ENCODE measurements at regions not wholly inside any gene's neighbourhood (a gene's known extent, or its start where the extent isn't known, plus 50 kb on each side); places are given as distances from the start of the nearest gene placed in this dataset.

DNA sequence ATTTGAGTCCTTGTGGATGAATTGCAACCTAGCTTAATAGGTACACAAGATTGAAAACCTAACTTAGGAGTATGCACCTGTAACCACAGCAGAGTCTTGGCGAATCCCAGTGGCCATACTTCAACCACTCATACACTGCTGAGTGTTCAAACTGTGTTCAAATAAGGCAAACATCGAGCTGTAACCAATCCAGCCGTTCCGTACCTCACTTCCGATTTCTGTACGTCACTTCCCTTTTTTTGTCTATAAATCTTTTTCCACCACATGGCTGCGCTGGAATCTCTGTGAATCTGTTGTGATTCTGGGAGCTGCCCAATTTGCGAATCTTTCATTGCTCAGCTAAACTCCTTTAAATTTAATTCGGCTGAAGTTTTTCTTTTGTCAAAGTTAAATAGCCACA is 190.6 kb downstream of the MAF start (continued):
- TF ChIP-seq SPI1 (IDR thresholded peaks at IDR 0.05; ENCODE audit: borderline replicate concordance, low read depth, low read length) (peak; percentile 93), MCM2 (IDR thresholded peaks at IDR 0.05; ENCODE audit: low read depth) (no peak), SRSF1 (IDR thresholded peaks at IDR 0.05; ENCODE audit: low read depth, low read length) (no peak), NFE2 (IDR thresholded peaks at IDR 0.05; ENCODE audit: low read depth) (no peak), MCM7 (IDR thresholded peaks at IDR 0.05) (no peak), ARID1B (IDR thresholded peaks at IDR 0.05) (no peak), NFXL1 (CRISPR knock-in tag; IDR thresholded peaks at IDR 0.05) (no peak), ERF (CRISPR knock-in tag; IDR thresholded peaks at IDR 0.05) (no peak), ZNF217 (CRISPR knock-in tag; IDR thresholded peaks at IDR 0.05) (no peak), STAT5A (IDR thresholded peaks at IDR 0.05; ENCODE audit: borderline replicate concordance, low read length) (no peak), L3MBTL2 (IDR thresholded peaks at IDR 0.05) (peak; percentile 50; the same call in 1 of the 2 replicates), POLR2B (IDR thresholded peaks at IDR 0.05; ENCODE audit: low read depth, partially characterized antibody) (no peak), HDAC6 (IDR thresholded peaks at IDR 0.05; ENCODE audit: low read depth, low read length) (no peak), ARID3B (CRISPR knock-in tag; IDR thresholded peaks at IDR 0.05; ENCODE audit: borderline replicate concordance) (no peak), ILF3 (IDR thresholded peaks at IDR 0.05; ENCODE audit: borderline replicate concordance) (no peak), RBBP5 (IDR thresholded peaks at IDR 0.05; ENCODE audit: borderline replicate concordance, insufficient read depth, low read length, poor library complexity, severe bottlenecking) (no peak), YBX1 (IDR thresholded peaks at IDR 0.05) (no peak), ZNF830 (CRISPR knock-in tag; IDR thresholded peaks at IDR 0.05) (no peak), DNMT1 (IDR thresholded peaks at IDR 0.05) (no peak), RBFOX2 (IDR thresholded peaks at IDR 0.05; ENCODE audit: low read depth, low read length) (no peak), STAG1 (CRISPR knock-in tag; IDR thresholded peaks at IDR 0.05; ENCODE audit: borderline replicate concordance) (no peak), ZNF121 (CRISPR knock-in tag; conservative IDR thresholded peaks at IDR 0.05) (no peak), RCOR1 (IDR thresholded peaks at IDR 0.05; ENCODE audit: borderline replicate concordance in 1 of 2, low read depth in 2 of 2, low read length in 2 of 2) (no peak), MEIS2 (IDR thresholded peaks at IDR 0.05; ENCODE audit: partially characterized antibody) (peak; percentile 41), ZC3H4 (CRISPR knock-in tag; IDR thresholded peaks at IDR 0.05; ENCODE audit: borderline replicate concordance) (no peak), PYGO2 (tag; IDR thresholded peaks at IDR 0.05) (no peak), NFIC (IDR thresholded peaks at IDR 0.05) (no peak)
- TF ChIP-seq, protein P1, sequence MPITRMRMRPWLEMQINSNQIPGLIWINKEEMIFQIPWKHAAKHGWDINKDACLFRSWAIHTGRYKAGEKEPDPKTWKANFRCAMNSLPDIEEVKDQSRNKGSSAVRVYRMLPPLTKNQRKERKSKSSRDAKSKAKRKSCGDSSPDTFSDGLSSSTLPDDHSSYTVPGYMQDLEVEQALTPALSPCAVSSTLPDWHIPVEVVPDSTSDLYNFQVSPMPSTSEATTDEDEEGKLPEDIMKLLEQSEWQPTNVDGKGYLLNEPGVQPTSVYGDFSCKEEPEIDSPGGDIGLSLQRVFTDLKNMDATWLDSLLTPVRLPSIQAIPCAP (CRISPR knock-in tag; IDR thresholded peaks at IDR 0.05; ENCODE audit: borderline replicate concordance), result no peak
